ENCODE measurements at regions not wholly inside any gene's neighbourhood (a gene's known extent, or its start where the extent isn't known, plus 50 kb on each side); places are given as distances from the start of the nearest gene placed in this dataset.

DNA sequence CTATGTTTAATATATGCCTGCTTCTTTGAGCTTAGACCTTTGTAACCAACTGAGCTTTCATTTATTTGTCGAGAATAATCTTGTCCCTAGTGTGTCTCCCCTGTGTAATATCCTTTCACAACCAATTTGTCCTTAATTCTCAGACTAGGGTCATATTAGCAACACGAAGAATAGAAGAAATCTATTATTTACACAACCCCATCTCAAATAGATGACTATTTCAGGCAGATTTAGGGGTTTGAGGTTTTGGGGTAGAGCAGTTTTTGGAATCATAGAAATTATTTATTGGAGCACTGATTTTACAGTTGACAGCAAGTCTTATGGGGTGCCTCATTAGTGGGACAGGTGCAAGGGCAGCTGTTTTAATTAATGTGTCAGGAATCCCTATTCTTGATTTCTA, 91.2 kb upstream of the ANO4 start:
- H3K9me3 ChIP-seq (ENCODE audit: control insufficient read depth in 2 of 3, insufficient read depth in 1 of 3, low read length in 3 of 3): no peaks in the 10 kb centered on the region
- DNase-seq: no peak
- no peaks in the 10 kb centered on the region for H3K27me3 ChIP-seq (ENCODE audit: control insufficient read depth, insufficient read depth, low read length)
- no peak overlapping the region for H3K27ac ChIP-seq (ENCODE audit: low read depth in 2 of 2, low read length in 2 of 2)
- H3K9ac ChIP-seq (ENCODE audit: low read length in 3 of 3): no peak overlapping the region
- TF ChIP-seq CTCF (IDR thresholded peaks at IDR 0.05; ENCODE audit: borderline replicate concordance, extremely low read depth, insufficient read depth): no peak
- no peaks in the 10 kb centered on the region for H3K4me1 ChIP-seq (ENCODE audit: control insufficient read depth in 2 of 3, insufficient read depth in 2 of 3, low read depth in 1 of 3, low read length in 3 of 3)
- intact Hi-C loops (cut with DNase I): no loop called here
- H3K4me3 ChIP-seq (ENCODE audit: low read length in 3 of 3): no peak overlapping the region
- no peaks in the 10 kb centered on the region for H3K36me3 ChIP-seq (ENCODE audit: control insufficient read depth in 2 of 3, insufficient read depth in 3 of 3, low read length in 3 of 3)
- no peak for FAIRE-seq

- H3K4me1 ChIP-seq (ENCODE audit: control insufficient read depth in 2 of 3, insufficient read depth in 2 of 3, low read depth in 1 of 3, low read length in 3 of 3): no peaks in the 10 kb centered on the region
- H3K4me3 ChIP-seq (ENCODE audit: low read length in 3 of 3): no peak overlapping the region
- TF ChIP-seq CTCF (IDR thresholded peaks at IDR 0.05; ENCODE audit: borderline replicate concordance, extremely low read depth, insufficient read depth): no peak
- FAIRE-seq (no peak), DNase-seq (no peak)
- H3K27ac ChIP-seq (ENCODE audit: low read depth in 2 of 2, low read length in 2 of 2): no peak overlapping the region
- H3K36me3 ChIP-seq (ENCODE audit: control insufficient read depth in 2 of 3, insufficient read depth in 3 of 3, low read length in 3 of 3): no peaks in the 10 kb centered on the region
- no peaks in the 10 kb centered on the region for H3K27me3 ChIP-seq (ENCODE audit: control insufficient read depth, insufficient read depth, low read length)
- no peak overlapping the region for H3K9ac ChIP-seq (ENCODE audit: low read length in 3 of 3)
- H3K9me3 ChIP-seq (ENCODE audit: control insufficient read depth in 2 of 3, insufficient read depth in 1 of 3, low read length in 3 of 3): no peaks in the 10 kb centered on the region
- intact Hi-C loops (cut with DNase I): no loop called here
Observed at GRCh38 chr12:100703868-100704267, 90.7 kb upstream of the ANO4 start.

DNA sequence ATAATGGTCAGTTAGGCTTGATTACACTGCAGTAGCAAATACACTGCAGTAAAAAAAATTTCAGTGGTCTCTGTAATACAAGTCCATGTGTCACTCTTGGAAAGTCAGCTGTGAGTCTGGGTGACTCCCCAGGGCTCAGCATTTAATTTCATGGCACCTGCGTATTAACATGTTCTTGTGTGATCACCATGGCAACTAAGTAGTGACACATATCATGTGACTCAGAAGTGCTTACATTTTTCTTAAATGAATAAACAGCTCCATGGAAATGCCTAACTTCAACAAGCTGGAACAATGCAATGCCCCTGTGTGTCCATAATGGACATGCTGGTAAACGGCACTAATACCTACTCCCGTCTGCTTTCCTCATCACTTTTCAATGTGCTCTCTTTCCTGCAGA, 88.5 kb upstream of the ANO4 start:
- Histone ChIP-seq H3K9ac (ENCODE audit: low read length in 3 of 3) (no peak overlapping the region), H3K4me1 (ENCODE audit: control insufficient read depth in 2 of 3, insufficient read depth in 2 of 3, low read depth in 1 of 3, low read length in 3 of 3) (no peaks in the 10 kb centered on the region), H3K36me3 (ENCODE audit: control insufficient read depth in 2 of 3, insufficient read depth in 3 of 3, low read length in 3 of 3) (no peaks in the 10 kb centered on the region), H3K27me3 (ENCODE audit: control insufficient read depth, insufficient read depth, low read length) (no peaks in the 10 kb centered on the region), H3K27ac (ENCODE audit: low read depth in 2 of 2, low read length in 2 of 2) (no peak overlapping the region), H3K4me3 (ENCODE audit: low read length in 3 of 3) (no peak overlapping the region), H3K9me3 (ENCODE audit: control insufficient read depth in 2 of 3, insufficient read depth in 1 of 3, low read length in 3 of 3) (no peaks in the 10 kb centered on the region)
- no peak for TF ChIP-seq CTCF (IDR thresholded peaks at IDR 0.05; ENCODE audit: borderline replicate concordance, extremely low read depth, insufficient read depth)
- intact Hi-C loops (cut with DNase I): no loop called here
- peak in 2 of 5 donors; percentile 12 to 14 for DNase-seq
- FAIRE-seq: no peak

GRCh38 chr12:100708591-100708990, 86.0 kb upstream of the ANO4 start:
- DNase-seq (no peak), FAIRE-seq (no peak)
- no peak overlapping the region for H3K4me3 ChIP-seq (ENCODE audit: low read length in 3 of 3)
- H3K36me3 ChIP-seq (ENCODE audit: control insufficient read depth in 2 of 3, insufficient read depth in 3 of 3, low read length in 3 of 3): no peaks in the 10 kb centered on the region
- no peaks in the 10 kb centered on the region for H3K27me3 ChIP-seq (ENCODE audit: control insufficient read depth, insufficient read depth, low read length)
- no peak for TF ChIP-seq CTCF (IDR thresholded peaks at IDR 0.05; ENCODE audit: borderline replicate concordance, extremely low read depth, insufficient read depth)
- H3K9me3 ChIP-seq (ENCODE audit: control insufficient read depth in 2 of 3, insufficient read depth in 1 of 3, low read length in 3 of 3): no peaks in the 10 kb centered on the region
- no peak overlapping the region for H3K27ac ChIP-seq (ENCODE audit: low read depth in 2 of 2, low read length in 2 of 2)
- intact Hi-C loops (cut with DNase I): no loop called here
- H3K9ac ChIP-seq (ENCODE audit: low read length in 3 of 3): no peak overlapping the region
- no peaks in the 10 kb centered on the region for H3K4me1 ChIP-seq (ENCODE audit: control insufficient read depth in 2 of 3, insufficient read depth in 2 of 3, low read depth in 1 of 3, low read length in 3 of 3)
